ENCODE measurements at regions not wholly inside any gene's neighbourhood (a gene's known extent, or its start where the extent isn't known, plus 50 kb on each side); places are given as distances from the start of the nearest gene placed in this dataset.

DNA sequence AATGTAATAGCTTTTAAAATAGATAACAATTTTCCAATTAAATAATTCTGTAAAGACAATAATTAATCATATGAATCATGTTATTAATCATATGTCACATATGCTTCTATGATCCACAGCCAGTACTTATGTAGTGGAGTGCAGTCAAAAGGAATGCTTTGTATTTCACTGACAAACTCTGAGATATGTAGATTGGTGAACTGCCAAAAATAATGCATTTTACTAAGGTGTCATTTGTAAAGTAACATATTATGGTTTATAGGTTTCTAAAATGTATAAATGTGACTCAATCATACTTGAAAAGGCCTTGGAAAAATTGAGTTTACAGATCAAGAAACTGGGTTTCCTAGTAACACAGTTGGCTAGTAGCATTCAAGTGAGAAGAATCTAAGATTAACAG is 93.8 kb upstream of the KCNH7 start:
- ATAC-seq, result no peak
- intact Hi-C loops (cut with DNase I, micrococcal nuclease), result no loop called here
- DNase-seq, result no peak

DNA sequence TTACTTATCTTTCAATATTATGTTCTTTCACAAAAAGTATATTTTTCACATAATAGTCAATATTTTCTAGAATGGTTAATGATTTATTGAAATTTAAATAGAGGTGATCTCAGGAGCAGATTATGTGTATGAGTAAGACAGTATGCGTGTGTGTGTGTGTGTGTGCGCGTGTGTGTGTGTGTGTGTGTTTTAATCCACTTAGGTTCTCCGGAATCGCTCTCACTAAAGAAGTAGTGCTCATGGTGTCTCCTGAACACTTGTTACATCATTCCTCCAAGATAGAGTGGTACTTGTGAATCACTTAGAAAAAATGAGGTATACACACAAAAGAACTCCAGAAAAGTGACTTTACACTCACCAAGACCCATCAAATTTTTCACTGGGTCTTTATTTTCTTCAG is 91.0 kb upstream of the KCNH7 start:
- intact Hi-C loops (cut with DNase I, micrococcal nuclease), result no loop called here
- ATAC-seq, result no peak
- DNase-seq, result no peak

DNA sequence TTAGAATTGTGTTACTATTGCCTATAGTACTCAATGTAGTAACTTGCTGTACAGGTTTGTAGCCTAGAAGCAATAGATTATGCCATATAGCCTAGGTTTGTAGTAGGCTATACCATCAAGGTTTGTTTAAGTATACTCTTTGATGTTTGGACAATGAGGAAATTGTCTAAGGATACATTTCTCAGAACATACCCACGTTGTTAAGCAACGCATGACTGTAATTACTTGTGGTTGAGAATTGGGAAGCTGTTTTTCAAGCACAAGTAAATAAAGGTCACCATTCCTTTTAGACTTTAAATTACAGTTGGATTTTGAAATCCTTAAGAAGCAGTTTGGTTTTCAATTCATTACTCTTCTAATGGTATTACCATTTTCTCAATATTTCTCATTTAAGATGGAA is 89.8 kb upstream of the KCNH7 start:
- intact Hi-C loops (cut with DNase I, micrococcal nuclease), result no loop called here
- ATAC-seq (no peak), DNase-seq (no peak)

DNA sequence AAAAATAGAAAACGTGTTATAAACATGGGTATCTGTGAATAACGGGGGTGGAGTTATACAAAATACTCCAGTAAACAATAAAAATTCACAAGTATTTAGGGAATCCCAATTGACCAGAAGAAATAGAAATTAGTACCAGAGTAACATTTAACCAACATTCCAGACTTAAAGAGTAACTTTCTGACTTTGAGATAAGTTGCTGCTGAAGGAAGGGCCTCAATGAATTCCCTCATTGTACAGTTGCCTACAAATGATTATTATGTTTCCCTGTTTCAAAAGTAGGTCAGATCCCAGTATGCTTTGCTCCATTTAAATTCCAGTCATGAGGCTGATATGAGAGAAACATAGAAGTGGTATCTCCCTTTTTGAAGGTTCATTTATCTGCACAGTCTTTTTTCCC is 88.3 kb upstream of the KCNH7 start:
- ATAC-seq (no peak), DNase-seq (no peak)
- intact Hi-C loops (cut with DNase I, micrococcal nuclease), result no loop called here

DNA sequence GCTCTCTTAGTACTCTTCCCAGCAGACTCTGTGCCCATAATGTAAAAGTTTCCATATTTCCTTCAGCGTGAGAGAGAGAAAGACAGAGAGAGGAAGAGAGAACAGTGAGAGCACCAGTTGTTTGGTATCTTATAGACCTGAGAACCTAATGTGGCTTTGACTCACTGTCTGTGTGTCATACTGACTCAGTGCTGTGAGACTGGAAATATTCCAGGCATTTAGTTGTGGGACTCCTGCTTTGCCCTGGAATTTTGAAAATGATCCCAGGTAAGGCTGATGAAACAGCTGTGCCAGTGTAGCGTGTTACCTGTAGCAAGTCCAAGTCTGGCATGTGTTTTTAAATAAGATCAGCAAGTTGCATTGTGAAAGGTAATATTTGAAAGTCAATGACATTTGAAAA is 87.9 kb upstream of the KCNH7 start:
- intact Hi-C loops (cut with DNase I, micrococcal nuclease), result no loop called here
- ATAC-seq (no peak), DNase-seq (no peak)

DNA sequence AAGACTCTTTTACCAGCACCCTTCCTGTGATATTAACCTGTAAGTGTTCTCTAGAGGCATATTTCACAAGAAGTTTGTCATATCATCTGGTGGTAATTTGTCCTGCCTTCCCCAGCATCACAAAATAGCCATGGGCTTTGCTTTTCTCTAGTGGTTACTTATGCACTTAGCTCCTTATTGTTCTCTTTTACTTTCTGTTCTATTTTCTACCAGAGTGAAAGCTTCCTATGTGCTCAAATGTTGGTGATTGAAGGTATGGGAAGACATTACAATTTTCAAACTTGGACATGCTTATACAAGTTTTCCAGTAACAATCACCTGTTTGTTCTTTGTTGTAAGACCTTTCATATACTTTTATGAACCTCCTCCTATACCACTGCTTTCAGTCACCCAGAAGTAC is 87.0 kb upstream of the KCNH7 start:
- intact Hi-C loops (cut with DNase I, micrococcal nuclease), result no loop called here
- no peak for ATAC-seq
- no peak for DNase-seq

DNA sequence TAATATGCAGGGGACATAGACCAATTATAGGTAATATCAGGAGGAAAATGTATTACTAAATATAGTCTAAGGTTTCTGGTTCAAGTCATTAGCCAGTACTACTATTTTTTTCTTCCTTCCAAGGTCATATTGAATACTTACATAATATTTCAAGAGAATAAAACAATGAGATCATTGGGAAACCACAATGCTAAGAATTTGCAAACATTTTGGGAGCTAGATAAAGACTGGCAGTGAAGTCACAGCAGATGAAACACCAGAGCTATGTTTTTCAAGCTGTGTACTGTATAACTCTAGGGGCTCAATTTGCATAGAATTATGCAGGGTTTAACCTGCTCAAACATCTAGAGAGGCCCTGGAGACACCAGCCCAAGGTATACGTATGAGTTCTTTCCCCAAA is 80.5 kb upstream of the KCNH7 start:
- intact Hi-C loops (cut with DNase I, micrococcal nuclease), result no loop called here
- ATAC-seq (no peak), DNase-seq (no peak)

DNA sequence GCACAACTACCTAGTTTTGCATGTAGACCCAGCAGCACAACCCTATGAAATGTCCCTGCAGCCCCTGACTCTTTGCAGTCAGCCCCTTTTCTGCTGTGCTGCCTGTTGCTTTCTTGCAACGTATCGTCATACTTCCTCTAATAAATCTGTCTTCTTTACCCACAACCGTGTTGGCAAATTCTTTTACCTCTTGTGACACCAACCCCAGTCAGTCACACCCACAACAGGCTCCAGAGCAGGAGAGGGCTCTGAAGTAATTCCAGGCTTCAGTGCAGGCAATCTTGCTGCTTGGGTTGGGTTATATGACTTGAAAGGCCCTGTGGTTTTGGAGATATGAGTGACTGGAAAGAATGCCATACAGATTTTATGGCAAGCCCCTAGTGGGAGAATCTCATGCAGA is 79.1 kb upstream of the KCNH7 start:
- ATAC-seq, result no peak
- intact Hi-C loops (cut with DNase I, micrococcal nuclease), result no loop called here
- DNase-seq, result no peak

DNA sequence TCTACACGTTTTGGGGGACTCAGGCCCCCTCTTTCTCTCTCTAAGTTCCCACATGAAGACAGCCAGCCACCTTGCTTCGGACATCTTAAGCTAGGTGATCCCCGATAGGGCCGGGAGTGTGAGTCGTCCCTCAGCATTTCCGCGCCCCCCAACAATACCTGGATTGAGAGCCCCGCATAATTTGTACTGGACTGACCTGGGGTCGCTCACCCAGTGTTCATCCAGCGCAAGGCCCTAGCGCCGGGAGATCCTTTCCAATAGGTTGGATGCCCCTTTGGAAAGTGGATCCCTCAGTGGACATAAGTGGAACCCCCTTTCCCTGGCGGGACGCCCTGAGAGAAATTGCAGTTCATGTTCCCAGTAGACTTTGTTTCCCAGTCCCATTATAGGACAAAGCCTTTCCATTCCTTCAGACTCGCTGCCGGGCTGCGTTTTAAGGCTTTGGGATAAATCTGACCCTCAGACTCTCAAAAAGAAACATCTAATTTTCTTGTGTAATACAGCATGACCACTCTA is 77.8 kb upstream of the KCNH7 start:
- ATAC-seq (no peak), DNase-seq (no peak)
- intact Hi-C loops (cut with DNase I, micrococcal nuclease), result no loop called here

DNA sequence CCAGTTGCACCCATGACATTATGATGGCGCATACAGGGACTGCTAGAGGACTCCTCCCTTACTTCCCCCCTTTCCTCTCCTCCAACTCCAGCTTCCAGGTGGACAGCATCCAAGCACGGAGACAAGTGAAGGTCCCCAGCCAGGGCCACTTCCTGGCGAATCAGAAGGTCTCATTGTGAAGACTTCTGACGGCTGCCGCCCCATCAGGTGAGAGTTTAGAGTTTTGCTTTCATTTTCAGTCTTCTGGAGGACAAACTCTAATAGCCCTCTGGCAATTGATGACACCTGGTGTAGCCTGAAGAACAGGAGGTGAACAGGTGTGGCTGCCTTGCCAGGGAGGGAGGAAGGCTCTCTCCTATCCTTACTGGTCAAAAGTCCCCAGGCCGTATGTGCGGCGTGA is 77.3 kb upstream of the KCNH7 start:
- ATAC-seq (no peak), DNase-seq (no peak)
- intact Hi-C loops (cut with DNase I, micrococcal nuclease), result no loop called here

DNA sequence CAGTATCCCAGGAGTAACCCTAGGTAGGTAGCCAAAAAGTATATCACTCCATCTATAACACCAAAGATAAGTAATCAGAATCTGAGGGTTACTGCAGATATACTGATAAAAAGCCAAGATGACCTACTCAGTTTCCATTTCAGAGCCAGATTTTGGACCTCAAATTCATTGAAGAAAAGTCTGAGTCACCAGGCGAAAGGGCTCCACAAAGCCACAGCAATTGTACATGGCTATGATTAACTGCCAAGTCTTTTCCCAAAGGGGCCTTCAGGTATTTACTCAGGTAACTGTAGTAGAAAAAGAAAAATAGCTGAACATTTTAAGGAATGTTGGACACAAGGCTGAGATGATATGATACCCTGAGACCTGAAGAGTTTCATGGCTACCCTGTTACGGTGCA is 75.6 kb upstream of the KCNH7 start:
- intact Hi-C loops (cut with DNase I, micrococcal nuclease), result no loop called here
- ATAC-seq, result no peak
- no peak for DNase-seq

DNA sequence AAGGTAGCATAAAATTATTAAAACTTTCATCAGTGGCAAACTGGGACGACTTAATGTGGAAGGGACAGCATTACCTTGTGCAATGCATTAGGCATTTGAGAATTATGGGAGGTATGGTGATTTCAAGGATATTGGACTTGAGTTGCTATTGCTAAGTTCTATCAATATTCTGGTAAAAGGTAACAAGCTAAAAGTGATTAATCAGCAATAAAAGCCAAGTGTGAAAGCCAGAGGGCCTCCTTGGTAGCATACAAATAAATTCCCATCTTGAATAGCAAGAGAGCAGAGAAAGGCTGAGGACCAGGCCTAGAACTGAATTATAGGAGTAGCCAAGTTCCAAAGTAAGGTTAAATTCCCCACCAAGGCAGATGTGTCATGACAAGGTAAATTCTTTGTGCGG is 74.2 kb upstream of the KCNH7 start:
- ATAC-seq (no peak), DNase-seq (no peak)
- intact Hi-C loops (cut with DNase I, micrococcal nuclease), result no loop called here

DNA sequence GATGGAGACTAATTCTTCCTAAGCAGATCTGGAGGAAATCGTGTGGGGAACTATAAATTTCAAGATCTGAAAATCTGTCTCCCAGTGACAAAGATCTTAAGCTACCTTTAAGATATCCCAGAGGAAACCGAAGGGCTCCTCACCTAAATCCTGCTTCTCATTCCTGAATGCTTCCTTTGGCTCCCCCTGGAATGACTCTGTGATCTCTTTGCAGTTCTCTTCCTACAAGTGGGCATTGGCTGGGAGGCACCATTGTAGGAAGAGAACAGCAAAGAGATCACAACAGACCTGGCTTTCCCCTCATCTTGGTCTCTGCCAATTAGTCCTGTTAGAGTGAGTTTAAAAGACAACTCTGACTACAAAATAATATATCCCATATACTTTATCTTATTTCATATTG is 70.0 kb upstream of the KCNH7 start:
- intact Hi-C loops (cut with DNase I, micrococcal nuclease), result no loop called here
- ATAC-seq (no peak), DNase-seq (no peak)

DNA sequence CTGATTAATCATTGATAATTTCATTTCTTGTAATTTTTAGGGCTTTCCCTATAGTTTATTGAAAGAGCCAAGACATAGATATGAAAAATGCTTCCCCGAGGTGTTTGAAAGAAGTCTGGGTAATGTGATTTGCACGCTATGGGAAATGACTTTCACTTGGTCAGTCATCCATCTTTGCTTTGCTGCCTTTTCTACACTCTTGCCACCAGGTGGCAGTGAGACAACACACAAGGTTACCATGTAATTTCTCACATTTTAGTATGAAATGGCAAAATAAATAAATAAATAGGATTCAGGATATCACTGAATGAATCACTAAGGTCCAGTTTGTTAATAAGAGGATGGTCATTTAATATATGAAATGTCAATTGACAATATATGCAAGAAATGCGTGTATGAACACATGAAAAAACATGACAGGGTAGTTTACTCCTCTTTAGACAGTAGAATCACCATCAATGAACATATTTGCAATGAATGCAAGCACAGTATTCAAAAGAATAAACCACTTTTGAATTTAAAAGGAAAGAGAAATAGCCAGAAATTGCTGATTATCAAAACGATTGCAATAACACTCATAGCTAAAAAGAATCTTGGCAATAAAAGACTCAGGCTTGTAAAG is 52.2 kb upstream of the KCNH7 start:
- ATAC-seq (peak; percentile 37), DNase-seq (no peak)
- intact Hi-C loops (cut with DNase I, micrococcal nuclease), result no loop called here

DNA sequence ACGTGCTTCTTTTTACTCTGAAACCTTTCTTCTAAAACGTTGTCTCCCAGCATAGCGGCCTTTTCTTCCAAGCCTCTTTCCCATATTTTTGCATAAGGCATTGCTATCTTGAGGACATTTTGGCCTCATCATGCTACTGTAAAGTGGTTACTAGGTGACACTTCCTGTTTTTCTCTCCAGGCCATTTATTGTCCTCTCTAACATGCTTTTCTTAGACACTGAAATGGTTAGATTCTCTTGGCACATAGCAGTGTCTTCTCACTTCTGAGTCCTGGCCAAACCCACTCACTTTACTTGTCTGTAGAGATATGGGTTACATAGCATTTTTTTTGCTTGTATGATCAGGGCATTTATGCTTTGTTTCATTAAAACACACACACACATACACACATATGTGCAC is 50.1 kb upstream of the KCNH7 start:
- DNase-seq, result no peak
- intact Hi-C loops (cut with DNase I, micrococcal nuclease), result no loop called here
- ATAC-seq, result no peak

Measured in left colon (tissue), 2 donors.